IMR-90 (cell line): ENCODE measurements at regions not wholly inside any gene's neighbourhood (a gene's known extent, or its start where the extent isn't known, plus 50 kb on each side); places are given as distances from the start of the nearest gene placed in this dataset.

Experiments
- ATAC-seq: fragments of 200-7000 bp; cut with Tn5 transposase; 2 replicates; pipeline ENCODE4 v1.9.1; 2020; ENCODE audit warnings: low read depth, mild to moderate bottlenecking, moderate library complexity
- BruUV-seq: library from RNA; stranded (reverse); fragments of 400-500 nt; replicated peaks from 2 replicates; lab custom pipeline; 2021; lab: Mats Ljungman, UMichigan
- CTCF ChIA-PET: fragments of 300-600 bp; formaldehyde crosslinking; extraction: SDS; loops from one replicate; lab custom pipeline; 2021; ENCODE audit warnings: antibody characterized with exemption; lab: Yijun Ruan, JAX
- POLR2A ChIA-PET: fragments of 300-600 bp; sonication (Branson Sonifier 250); formaldehyde crosslinking; loops from one replicate; lab custom pipeline; 2022; ENCODE audit warnings: antibody characterized with exemption; ENCODE audit not compliant: unreplicated experiment; lab: Charles Lee
- DNase-seq: peaks from one replicate; pipeline ENCODE4 v3.0.0; 2013
- H2AFZ ChIP-seq: replicated peaks from 2 replicates; pipeline ENCODE3; 2013; ENCODE audit warnings: low read length, mild to moderate bottlenecking; ENCODE audit not compliant: poor library complexity
- H2AK5ac ChIP-seq: 2 replicates; pipeline ENCODE4 v1.6.1; 2013; ENCODE audit warnings: low read depth, low read length, inconsistent platforms
- H2AK9ac ChIP-seq: replicated peaks from 2 replicates; pipeline ENCODE3; 2013; ENCODE audit warnings: mild to moderate bottlenecking, low read depth, low read length, moderate library complexity; ENCODE audit not compliant: poor library complexity
- H2BK120ac ChIP-seq: 2 replicates; pipeline ENCODE4 v1.6.1; 2013; ENCODE audit warnings: low read depth, low read length, inconsistent platforms
- H2BK15ac ChIP-seq: 3 replicates; pipeline ENCODE4 v1.6.1; 2013; ENCODE audit warnings: low read depth, low read length, inconsistent platforms
- H2BK20ac ChIP-seq: 2 replicates; pipeline ENCODE4 v1.6.1; 2013; ENCODE audit warnings: low read depth, mild to moderate bottlenecking, inconsistent platforms, low read length, moderate library complexity
- H2BK5ac ChIP-seq: 2 replicates; pipeline ENCODE4 v1.6.1; 2013; ENCODE audit warnings: mild to moderate bottlenecking, low read depth, low read length, inconsistent platforms; ENCODE audit not compliant: poor library complexity, severe bottlenecking
- H3K14ac ChIP-seq: replicated peaks from 2 replicates; pipeline ENCODE4 v1.6.1; 2013; ENCODE audit warnings: low read depth, low read length, inconsistent platforms
- H3K18ac ChIP-seq: 2 replicates; pipeline ENCODE4 v1.6.1; 2013; ENCODE audit warnings: low read depth, low read length, control low read depth
- H3K23ac ChIP-seq: 2 replicates; pipeline ENCODE4 v1.6.1; 2013; ENCODE audit warnings: low read depth, low read length, inconsistent platforms
- H3K27ac ChIP-seq: 2 replicates; pipeline ENCODE4 v1.5.1; 2013; ENCODE audit warnings: mild to moderate bottlenecking, control low read depth, low read length; ENCODE audit not compliant: insufficient read depth
- H3K27me3 ChIP-seq: 2 replicates; pipeline ENCODE4 v1.6.1; 2013; ENCODE audit warnings: low read length; ENCODE audit not compliant: control insufficient read depth, insufficient read depth
- H3K36me3 ChIP-seq: 2 replicates; pipeline ENCODE4 v1.6.1; 2013; ENCODE audit warnings: low read length, mixed read lengths; ENCODE audit not compliant: control insufficient read depth, insufficient read depth
- H3K4ac ChIP-seq: 2 replicates; pipeline ENCODE4 v1.6.1; 2013; ENCODE audit warnings: low read depth, low read length, inconsistent platforms
- H3K4me1 ChIP-seq: 2 replicates; pipeline ENCODE4 v1.6.1; 2013; ENCODE audit warnings: low read length, mixed read lengths; ENCODE audit not compliant: control insufficient read depth, insufficient read depth
- H3K4me2 ChIP-seq: 2 replicates; pipeline ENCODE4 v1.6.1; 2013; ENCODE audit warnings: low read depth, mild to moderate bottlenecking, control low read depth, low read length, moderate library complexity
- H3K4me3 ChIP-seq: 2 replicates; pipeline ENCODE4 v1.5.1; 2013; ENCODE audit warnings: low read depth, mild to moderate bottlenecking, control low read depth, low read length, moderate library complexity; ENCODE audit not compliant: insufficient read depth
- H3K56ac ChIP-seq: 2 replicates; pipeline ENCODE4 v1.6.1; 2013; ENCODE audit warnings: low read length, inconsistent platforms; ENCODE audit not compliant: insufficient read depth; ENCODE audit errors: extremely low read depth
- H3K79me1 ChIP-seq, 2 experiments: 2 replicates each; pipeline ENCODE4 v1.6.1; 2013; ENCODE audit warnings: low read length in 2 of 2, inconsistent platforms in 1 of 2, low read depth in 1 of 2
- H3K9ac ChIP-seq: 2 replicates; pipeline ENCODE4 v1.6.1; 2013; ENCODE audit warnings: low read depth, low read length, control low read depth
- H3K9me1 ChIP-seq: 2 replicates; pipeline ENCODE4 v1.6.1; 2013; ENCODE audit warnings: low read length, inconsistent platforms; ENCODE audit not compliant: insufficient read depth
- H3K9me3 ChIP-seq: 2 replicates; pipeline ENCODE4 v1.6.1; 2013; ENCODE audit warnings: low read length; ENCODE audit not compliant: control insufficient read depth, insufficient read depth
- H4K20me1 ChIP-seq: 2 replicates; pipeline ENCODE4 v1.6.1; 2013; ENCODE audit warnings: low read length, inconsistent platforms; ENCODE audit not compliant: insufficient read depth
- H4K5ac ChIP-seq: 2 replicates; pipeline ENCODE4 v1.6.1; 2013; ENCODE audit warnings: mild to moderate bottlenecking, low read depth, low read length, control low read depth
- H4K8ac ChIP-seq, 2 experiments: 2 replicates each; pipeline ENCODE4 v1.6.1; 2013; ENCODE audit warnings: low read depth in 2 of 2, low read length in 2 of 2, control low read depth in 1 of 2, inconsistent platforms in 1 of 2
- H4K91ac ChIP-seq: 2 replicates; pipeline ENCODE4 v1.6.1; 2013; ENCODE audit warnings: low read depth, low read length, inconsistent platforms; ENCODE audit not compliant: insufficient read depth
- BHLHE40 ChIP-seq: fragments of 150-350 bp; IDR thresholded peaks from 2 replicates; pipeline ENCODE4 v1.6.1; 2016; ENCODE audit warnings: mild to moderate bottlenecking, low read depth, low read length
- CEBPB ChIP-seq: IDR thresholded peaks from 2 replicates; pipeline ENCODE4 v1.6.1; 2012; ENCODE audit warnings: low read depth, low read length, improper control_type of control experiment
- CHD1 ChIP-seq: IDR thresholded peaks from 2 replicates; pipeline ENCODE4 v1.6.1; 2012; ENCODE audit warnings: low read depth, low read length, improper control_type of control experiment
- FOS ChIP-seq: fragments of 150-350 bp; IDR thresholded peaks from 2 replicates; pipeline ENCODE4 v1.6.1; 2016; ENCODE audit warnings: low read depth, low read length
- MAFK ChIP-seq: IDR thresholded peaks from 2 replicates; pipeline ENCODE4 v1.6.1; 2012; ENCODE audit warnings: low read depth, low read length, improper control_type of control experiment
- MAZ ChIP-seq: IDR thresholded peaks from 2 replicates; pipeline ENCODE4 v1.6.1; 2012; ENCODE audit warnings: low read depth, mild to moderate bottlenecking, low read length, improper control_type of control experiment, moderate library complexity, borderline replicate concordance
- MXI1 ChIP-seq: IDR thresholded peaks from 2 replicates; pipeline ENCODE4 v1.6.1; 2012; ENCODE audit warnings: low read depth, mild to moderate bottlenecking, low read length, moderate library complexity, borderline replicate concordance
- NFE2L2 ChIP-seq: fragments of 150-350 bp; IDR thresholded peaks from 2 replicates; pipeline ENCODE4 v1.6.1; 2016; ENCODE audit warnings: low read depth, mild to moderate bottlenecking, low read length
- POLR2A ChIP-seq: IDR thresholded peaks from 2 replicates; pipeline ENCODE4 v1.6.1; 2012; ENCODE audit warnings: mild to moderate bottlenecking, low read depth, low read length
- RAD21 ChIP-seq: IDR thresholded peaks from 2 replicates; pipeline ENCODE4 v1.6.1; 2012; ENCODE audit warnings: low read length, improper control_type of control experiment
- RCOR1 ChIP-seq: IDR thresholded peaks from 2 replicates; pipeline ENCODE4 v1.6.1; 2012; ENCODE audit warnings: mild to moderate bottlenecking, low read length, improper control_type of control experiment; ENCODE audit not compliant: insufficient replicate concordance
- RFX5 ChIP-seq: IDR thresholded peaks from 2 replicates; pipeline ENCODE4 v1.8.0; 2012; ENCODE audit warnings: low read depth, mild to moderate bottlenecking, low read length, moderate library complexity
- SMC3 ChIP-seq: fragments of 150-350 bp; IDR thresholded peaks from 2 replicates; pipeline ENCODE4 v1.6.1; 2016; ENCODE audit warnings: low read depth, mild to moderate bottlenecking, antibody characterized with exemption, low read length, moderate library complexity
- WGBS, 2 experiments: methylation state at CpG; one replicate each; pipeline versions ENCODE4 v1.1.5 to v1.1.7; 2013; ENCODE audit warnings: missing lambda C conversion rate in 2 of 2; ENCODE audit not compliant: insufficient read length in 1 of 2; ENCODE audit errors: extremely low coverage in 2 of 2; 5-methylcytosine and 5-hydroxymethylcytosine counted together
- dilution Hi-C: fragments of 300-500 bp; cut with HindIII; formaldehyde crosslinking; loops from one replicate; pipeline ENCODE4 v1.14.3; 2018; ENCODE audit warnings: low sequenced_read_pairs; ENCODE audit not compliant: unreplicated experiment
- in situ Hi-C: fragments of 300-500 bp; cut with MboI; formaldehyde crosslinking; loops from 3 replicates; pipeline ENCODE4 v1.14.3; 2019; ENCODE audit warnings: low sequenced_read_pairs, inconsistent platforms, mixed read lengths
- intact Hi-C: fragments of 100-400 bp; cut with micrococcal nuclease; formaldehyde crosslinking; loops from 2 replicates; pipeline ENCODE4 v1.10.0; 2022
- TF ChIP-seq, protein P1 (sequence below): conservative IDR thresholded peaks from 2 replicates; pipeline ENCODE4 v1.5.1; 2012; ENCODE audit warnings: mild to moderate bottlenecking, low read depth, low read length, improper control_type of control experiment
- TF ChIP-seq, protein P2 (sequence below): fragments of 150-350 bp; IDR thresholded peaks from 2 replicates; pipeline ENCODE4 v1.6.1; 2016; ENCODE audit warnings: low read depth, mild to moderate bottlenecking, low read length, moderate library complexity, borderline replicate concordance

- intact Hi-C loops, result no loop called here
- Histone ChIP-seq H3K23ac (no peak overlapping the region), H2AK9ac (no peak overlapping the region), H2AK5ac (no peak overlapping the region), H2BK5ac (no peak overlapping the region), H3K9me1 (no peaks in the 10 kb centered on the region), H3K18ac (no peak overlapping the region), H2BK120ac (no peak overlapping the region), H4K20me1 (no peaks in the 10 kb centered on the region), H3K27me3 (no peaks in the 10 kb centered on the region), H2AFZ (no peak overlapping the region), H3K56ac (no peak overlapping the region), H3K9me3 (no peaks in the 10 kb centered on the region), H3K4me1 (no peaks in the 10 kb centered on the region), H2BK20ac (no peak overlapping the region), H3K27ac (no peak overlapping the region), H3K36me3 (no peaks in the 10 kb centered on the region), H4K5ac (no peak overlapping the region), H3K4me2 (no peak overlapping the region), H2BK15ac (no peak overlapping the region), H3K9ac (no peak overlapping the region), H4K8ac (no peak overlapping the region), H3K4me3 (no peak overlapping the region), H4K91ac (no peak overlapping the region), H3K14ac (no peak overlapping the region), H3K4ac (no peak overlapping the region), H3K79me1 (no peaks in the 10 kb centered on the region)
- in situ Hi-C loops, result no loop called here
- POLR2A ChIA-PET, result no interaction called here
- TF ChIP-seq SMC3 (no peak), RFX5 (no peak), CHD1 (no peak), RAD21 (no peak), BHLHE40 (no peak), MXI1 (no peak), CEBPB (no peak), NFE2L2 (no peak), RCOR1 (no peak), MAFK (no peak), MAZ (no peak), POLR2A (no peak), FOS (no peak)
- TF ChIP-seq, protein P1, sequence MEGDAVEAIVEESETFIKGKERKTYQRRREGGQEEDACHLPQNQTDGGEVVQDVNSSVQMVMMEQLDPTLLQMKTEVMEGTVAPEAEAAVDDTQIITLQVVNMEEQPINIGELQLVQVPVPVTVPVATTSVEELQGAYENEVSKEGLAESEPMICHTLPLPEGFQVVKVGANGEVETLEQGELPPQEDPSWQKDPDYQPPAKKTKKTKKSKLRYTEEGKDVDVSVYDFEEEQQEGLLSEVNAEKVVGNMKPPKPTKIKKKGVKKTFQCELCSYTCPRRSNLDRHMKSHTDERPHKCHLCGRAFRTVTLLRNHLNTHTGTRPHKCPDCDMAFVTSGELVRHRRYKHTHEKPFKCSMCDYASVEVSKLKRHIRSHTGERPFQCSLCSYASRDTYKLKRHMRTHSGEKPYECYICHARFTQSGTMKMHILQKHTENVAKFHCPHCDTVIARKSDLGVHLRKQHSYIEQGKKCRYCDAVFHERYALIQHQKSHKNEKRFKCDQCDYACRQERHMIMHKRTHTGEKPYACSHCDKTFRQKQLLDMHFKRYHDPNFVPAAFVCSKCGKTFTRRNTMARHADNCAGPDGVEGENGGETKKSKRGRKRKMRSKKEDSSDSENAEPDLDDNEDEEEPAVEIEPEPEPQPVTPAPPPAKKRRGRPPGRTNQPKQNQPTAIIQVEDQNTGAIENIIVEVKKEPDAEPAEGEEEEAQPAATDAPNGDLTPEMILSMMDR, result no peak
- TF ChIP-seq, protein P2, sequence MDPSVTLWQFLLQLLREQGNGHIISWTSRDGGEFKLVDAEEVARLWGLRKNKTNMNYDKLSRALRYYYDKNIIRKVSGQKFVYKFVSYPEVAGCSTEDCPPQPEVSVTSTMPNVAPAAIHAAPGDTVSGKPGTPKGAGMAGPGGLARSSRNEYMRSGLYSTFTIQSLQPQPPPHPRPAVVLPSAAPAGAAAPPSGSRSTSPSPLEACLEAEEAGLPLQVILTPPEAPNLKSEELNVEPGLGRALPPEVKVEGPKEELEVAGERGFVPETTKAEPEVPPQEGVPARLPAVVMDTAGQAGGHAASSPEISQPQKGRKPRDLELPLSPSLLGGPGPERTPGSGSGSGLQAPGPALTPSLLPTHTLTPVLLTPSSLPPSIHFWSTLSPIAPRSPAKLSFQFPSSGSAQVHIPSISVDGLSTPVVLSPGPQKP, result no peak
- DNase-seq, result no peak
- dilution Hi-C loops, result no loop called here
- CTCF ChIA-PET, result no interaction called here
- no peak for ATAC-seq
- 67% methylated on average over 1 of the region's 3 CpGs; no CpG with 5 or more reads in 1 of the 2 experiments for WGBS, 2 experiments
- no TSS peak for BruUV-seq
Observed at GRCh38 chr9:1857808-1858207, 157.3 kb upstream of the SMARCA2 start.
